WTC11 (cell line): ENCODE measurements at regions not wholly inside any gene's neighbourhood (a gene's known extent, or its start where the extent isn't known, plus 50 kb on each side); places are given as distances from the start of the nearest gene placed in this dataset.

Experiments used
- ATAC-seq: fragments of 200-7000 bp; cut with Tn5 transposase; 2 replicates; pipeline ENCODE4 v1.10.0; 2021; ENCODE audit warnings: mild to moderate bottlenecking, moderate library complexity
- CTCF ChIA-PET: fragments of 300-600 bp; sonication (Branson Sonifier 250); formaldehyde crosslinking; loops from one replicate; lab custom pipeline; 2021; ENCODE audit warnings: antibody characterized with exemption; lab: Charles Lee
- POLR2A ChIA-PET: fragments of 350-600 bp; sonication (Branson Sonifier 250); formaldehyde crosslinking; loops from one replicate; lab custom pipeline; 2021; ENCODE audit warnings: antibody characterized with exemption; lab: Charles Lee
- DNase-seq: peaks from one replicate; pipeline ENCODE4 v3.0.0; 2021; ENCODE audit warnings: low spot score
- H3K27ac Mint-ChIP-seq: 2 replicates; pipeline ENCODE4 v1.8.0; 2021; ENCODE audit warnings: mixed read lengths
- H3K27me3 Mint-ChIP-seq: 2 replicates; pipeline ENCODE4 v1.8.0; 2021; ENCODE audit warnings: low read depth, mild to moderate bottlenecking, moderate library complexity, mixed read lengths
- H3K36me3 Mint-ChIP-seq: 2 replicates; pipeline ENCODE4 v1.8.0; 2021; ENCODE audit warnings: mixed read lengths
- H3K4me1 Mint-ChIP-seq: 2 replicates; pipeline ENCODE4 v1.8.0; 2022; ENCODE audit warnings: mixed read lengths
- H3K4me3 Mint-ChIP-seq: 2 replicates; pipeline ENCODE4 v1.8.0; 2021; ENCODE audit warnings: mild to moderate bottlenecking, moderate library complexity, mixed read lengths
- H3K9me3 Mint-ChIP-seq: 2 replicates; pipeline ENCODE4 v1.8.0; 2021; ENCODE audit warnings: mixed read lengths
- ARID4B ChIP-seq: sonication (generic); formaldehyde crosslinking; IDR thresholded peaks from 2 replicates; pipeline ENCODE4 v1.8.0; 2023; ENCODE audit warnings: missing genetic modification reagents, mild to moderate bottlenecking, borderline replicate concordance
- ATF3 ChIP-seq: sonication (generic); formaldehyde crosslinking; conservative IDR thresholded peaks from 2 replicates; pipeline ENCODE4 v1.8.1; 2022; ENCODE audit warnings: mild to moderate bottlenecking, missing genetic modification reagents
- CDX4 ChIP-seq: fragments of 250-450 bp; sonication (Bioruptor Pico); IDR thresholded peaks from 2 replicates; pipeline ENCODE4 v1.9.0; 2021; ENCODE audit warnings: moderate library complexity, mild to moderate bottlenecking, inconsistent platforms, borderline replicate concordance
- EMX1 ChIP-seq: fragments of 250-450 bp; sonication (Bioruptor Pico); IDR thresholded peaks from 2 replicates; pipeline ENCODE4 v1.8.0; 2021; ENCODE audit warnings: mild to moderate bottlenecking
- IRF1 ChIP-seq: sonication (generic); formaldehyde crosslinking; IDR thresholded peaks from 2 replicates; pipeline ENCODE4 v1.8.0; 2023; ENCODE audit warnings: missing genetic modification reagents
- MXD4 ChIP-seq: fragments of 250-450 bp; sonication (Bioruptor Pico); IDR thresholded peaks from 2 replicates; pipeline ENCODE4 v1.8.0; 2021; ENCODE audit warnings: mild to moderate bottlenecking, moderate library complexity, borderline replicate concordance
- NFYB ChIP-seq: sonication (generic); formaldehyde crosslinking; conservative IDR thresholded peaks from 2 replicates; pipeline ENCODE4 v1.8.0; 2022; ENCODE audit warnings: low read depth, missing genetic modification reagents
- TEAD4 ChIP-seq: sonication (generic); formaldehyde crosslinking; IDR thresholded peaks from 2 replicates; pipeline ENCODE4 v1.8.0; 2022; ENCODE audit warnings: mild to moderate bottlenecking, missing genetic modification reagents
- USF1 ChIP-seq: sonication (generic); formaldehyde crosslinking; IDR thresholded peaks from 2 replicates; pipeline ENCODE4 v1.8.0; 2022; ENCODE audit warnings: mild to moderate bottlenecking, missing genetic modification reagents
- ZBTB43 ChIP-seq: sonication (generic); formaldehyde crosslinking; IDR thresholded peaks from 2 replicates; pipeline ENCODE4 v1.8.1; 2023; ENCODE audit warnings: mild to moderate bottlenecking, missing genetic modification reagents
- ZNF121 ChIP-seq: sonication (generic); formaldehyde crosslinking; IDR thresholded peaks from 2 replicates; pipeline ENCODE4 v1.8.0; 2023; ENCODE audit warnings: missing genetic modification reagents
- ZNF232 ChIP-seq: sonication (generic); formaldehyde crosslinking; IDR thresholded peaks from 2 replicates; pipeline ENCODE4 v1.8.0; 2022; ENCODE audit warnings: mild to moderate bottlenecking, missing genetic modification reagents
- ZNF425 ChIP-seq: fragments of 250-450 bp; sonication (Bioruptor Pico); conservative IDR thresholded peaks from 2 replicates; pipeline ENCODE4 v1.9.0; 2021; ENCODE audit warnings: mild to moderate bottlenecking

GRCh38 chr3:25119682-25120081, 308.4 kb upstream of the RARB start:
- H3K4me1 Mint-ChIP-seq, result no peaks in the 10 kb centered on the region
- DNase-seq, result no peak
- H3K9me3 Mint-ChIP-seq, result no peaks in the 10 kb centered on the region
- no peak for ATAC-seq
- TF ChIP-seq ARID4B (no peak), TEAD4 (CRISPR knock-in tag) (no peak), NFYB (no peak), MXD4 (no peak), ZNF232 (no peak), USF1 (CRISPR knock-in tag) (no peak), CDX4 (CRISPR knock-in tag) (no peak), IRF1 (CRISPR knock-in tag) (no peak), ZBTB43 (CRISPR knock-in tag) (no peak), ZNF425 (no peak), ZNF121 (no peak), ATF3 (CRISPR knock-in tag) (no peak), EMX1 (CRISPR knock-in tag) (no peak)
- ChIA-PET CTCF (no interaction called here), POLR2A (no interaction called here)
- no peak overlapping the region for H3K27ac Mint-ChIP-seq
- H3K27me3 Mint-ChIP-seq, result no peaks in the 10 kb centered on the region
- H3K4me3 Mint-ChIP-seq, result no peak overlapping the region
- no peaks in the 10 kb centered on the region for H3K36me3 Mint-ChIP-seq

- no peaks in the 10 kb centered on the region for H3K9me3 Mint-ChIP-seq
- ChIA-PET CTCF (no interaction called here), POLR2A (no interaction called here)
- no peak for ATAC-seq
- H3K27ac Mint-ChIP-seq, result no peak overlapping the region
- peaks cover 5% of the 10 kb centered on the region for H3K4me1 Mint-ChIP-seq
- H3K27me3 Mint-ChIP-seq, result no peaks in the 10 kb centered on the region
- no peaks in the 10 kb centered on the region for H3K36me3 Mint-ChIP-seq
- no peak for TF ChIP-seq NFYB
- TF ChIP-seq, all 79 proteins: peak for 0
- no peak overlapping the region for H3K4me3 Mint-ChIP-seq
- no peak for DNase-seq
These were observed 307.4 kb upstream of the RARB start for GRCh38 chr3:25120665-25121064.
